Peyer's patch (tissue), 4 donors: ENCODE measurements at regions not wholly inside any gene's neighbourhood (a gene's known extent, or its start where the extent isn't known, plus 50 kb on each side); places are given as distances from the start of the nearest gene placed in this dataset.

Experiments used
- CTCF ChIP-seq, 6 experiments: fragments of 450-650 bp in 4 of 6; fragments of 200-600 bp in 2 of 6; sonication (generic) in 1 of 6; IDR thresholded peaks; one replicate each; pipeline ENCODE4 v1.5.1; 2017 to 2019; ENCODE audit warnings: antibody characterized with exemption in 6 of 6, mild to moderate bottlenecking in 3 of 6, moderate library complexity in 1 of 6
- POLR2A ChIP-seq, 2 donors: fragments of 450-650 bp; IDR thresholded peaks; one replicate each; pipeline ENCODE4 v1.5.1; 2017; ENCODE audit warnings: antibody characterized with exemption in 2 of 2, mild to moderate bottlenecking in 2 of 2, moderate library complexity in 2 of 2

GRCh38 chr3:181549266-181549665, 162.5 kb upstream of the SOX2 start:
- TF ChIP-seq CTCF (IDR thresholded peaks at IDR 0.05) (no peak), POLR2A (IDR thresholded peaks at IDR 0.05) (no peak)
